CD1c-positive myeloid dendritic cell (primary cell): ENCODE measurements at regions not wholly inside any gene's neighbourhood (a gene's known extent, or its start where the extent isn't known, plus 50 kb on each side); places are given as distances from the start of the nearest gene placed in this dataset.

Experiments
- DNase-seq: peaks from one replicate; pipeline ENCODE4 v3.0.0-alpha.2; 2016; ENCODE audit errors: extremely low spot score

- no peak for DNase-seq
These were observed 1605.3 kb upstream of the ACVR2A start for GRCh38 chr2:146239392-146240135.

GRCh38 chr2:146238254-146238966 is 1606.4 kb upstream of the ACVR2A start:
- DNase-seq = no peak

DNA sequence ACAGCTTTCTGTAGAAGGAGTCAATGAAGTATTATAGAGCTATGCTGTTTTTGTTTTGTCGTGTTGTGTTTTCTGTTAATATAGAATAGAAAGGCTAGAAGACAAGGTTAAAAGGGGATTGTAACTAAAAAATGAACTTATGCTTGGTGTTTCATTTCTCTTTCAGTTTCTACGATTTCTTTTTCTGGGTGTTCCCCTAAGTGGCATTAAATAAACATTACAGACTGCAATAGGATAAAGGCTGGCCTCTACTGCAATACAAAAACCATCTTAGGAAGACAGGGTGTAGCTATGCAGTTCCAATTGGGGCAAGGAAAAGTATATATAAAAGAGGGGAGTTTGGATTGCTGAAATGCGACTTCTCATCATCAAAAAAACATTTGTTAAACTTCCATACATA is 1609.7 kb upstream of the ACVR2A start:
- no peak for DNase-seq

DNA sequence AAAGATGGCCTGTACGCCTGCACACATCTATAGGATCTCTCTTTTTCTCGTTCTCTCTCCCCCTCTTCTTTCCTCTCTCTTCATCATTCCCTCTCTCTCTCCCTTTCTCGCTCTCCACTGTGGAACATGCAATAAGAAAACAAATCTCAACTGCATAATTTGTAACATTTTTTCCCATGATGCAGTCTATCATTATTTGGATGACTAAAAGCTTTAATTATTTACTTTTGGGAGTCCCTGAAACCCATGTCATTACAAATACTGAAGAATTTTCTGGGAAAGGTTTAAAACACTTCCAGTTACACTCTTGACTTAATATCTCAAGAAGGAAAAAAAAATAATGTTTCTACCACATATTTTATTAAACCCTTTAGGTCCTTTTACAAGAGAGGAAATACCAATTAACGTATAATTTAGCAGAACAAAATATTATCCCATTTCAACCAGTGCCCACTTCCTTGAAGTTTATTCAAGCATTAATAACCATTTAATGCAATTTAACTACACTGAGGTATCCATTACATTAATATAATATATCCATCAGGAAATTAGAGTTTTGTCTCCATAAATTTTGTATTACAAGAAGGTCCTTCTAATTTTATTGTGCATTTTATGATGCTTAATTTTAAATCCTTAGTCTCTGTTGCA is 1615.2 kb upstream of the ACVR2A start:
- DNase-seq = no peak

GRCh38 chr2:146228466-146229058 is 1616.3 kb upstream of the ACVR2A start:
- DNase-seq = no peak

DNA sequence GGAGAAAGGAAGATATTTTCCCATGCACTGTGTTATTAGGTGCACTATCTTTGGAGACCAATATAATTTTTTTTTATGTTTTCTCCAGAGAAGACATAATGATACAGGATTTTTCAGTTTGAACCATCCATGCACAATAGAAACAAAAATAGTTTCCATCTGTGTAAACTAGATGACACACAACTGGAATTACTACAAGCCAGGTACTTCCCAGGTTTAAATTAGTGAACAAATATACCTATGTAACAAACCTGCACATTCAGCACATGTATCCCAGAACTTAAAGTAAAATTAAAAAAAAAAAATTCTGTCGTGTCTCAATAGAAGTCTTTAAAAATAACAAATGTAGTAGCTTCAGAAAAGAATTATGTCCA is 1616.8 kb upstream of the ACVR2A start:
- DNase-seq = no peak

DNA sequence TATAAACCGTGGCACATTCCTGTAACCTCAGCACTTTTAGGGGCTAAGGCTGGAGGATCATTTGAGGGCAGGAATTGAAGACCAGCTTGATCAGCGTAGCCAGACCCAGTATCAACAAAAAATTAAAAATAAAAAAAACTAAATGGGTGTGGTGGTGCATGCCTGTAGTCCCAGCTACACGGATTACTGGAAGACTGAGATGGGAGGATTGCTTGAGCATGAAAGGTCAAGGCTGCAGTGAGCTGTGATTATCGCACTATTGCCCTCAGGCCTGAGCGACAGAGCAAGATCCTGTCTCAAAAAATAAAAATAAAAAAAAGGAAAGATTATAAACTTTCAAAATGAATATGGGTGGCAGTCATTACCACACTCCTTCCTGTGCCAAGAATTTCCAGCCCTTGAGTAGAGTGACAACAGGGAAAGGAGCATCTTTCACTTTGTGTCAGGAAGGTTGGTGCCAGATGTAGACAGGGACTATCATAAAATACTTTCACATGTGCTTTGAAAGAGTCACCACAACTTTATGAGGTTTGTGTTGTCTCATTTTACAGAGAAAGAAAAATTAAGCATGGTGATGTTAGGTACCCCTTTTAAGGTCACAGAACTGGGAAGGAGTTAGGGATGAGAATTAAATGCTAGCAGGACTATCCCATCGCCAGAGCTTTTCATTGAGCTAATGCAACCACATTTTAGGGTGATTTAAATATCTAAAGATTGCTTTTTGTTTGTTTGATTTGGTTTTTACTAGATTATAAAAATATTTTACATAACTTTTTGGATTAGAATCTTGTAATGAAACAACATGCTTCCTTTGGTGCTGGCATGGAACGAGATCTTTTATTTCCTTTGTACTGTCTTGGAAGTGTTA is 1617.4 kb upstream of the ACVR2A start:
- no peak for DNase-seq

DNA sequence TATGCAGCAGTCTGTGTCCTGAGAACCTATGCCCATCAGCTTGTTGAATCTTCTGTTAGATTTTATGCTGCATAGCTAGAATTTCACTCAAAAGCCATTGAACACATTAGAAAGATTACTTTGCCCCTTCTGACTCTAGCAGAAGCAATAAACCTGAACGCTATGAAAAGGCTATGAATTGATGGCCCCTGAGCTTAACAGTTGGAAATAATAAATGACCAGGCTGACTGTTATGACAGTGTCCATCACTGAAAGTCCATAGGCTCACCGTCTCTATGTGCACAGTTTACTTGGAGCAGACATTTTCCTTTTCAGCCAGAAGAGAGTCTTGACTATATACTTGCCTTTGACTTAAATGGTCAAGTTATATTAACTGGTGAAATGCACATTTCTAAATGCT is 1618.8 kb upstream of the ACVR2A start:
- no peak for DNase-seq

GRCh38 chr2:146221826-146222225 is 1623.0 kb upstream of the ACVR2A start:
- no peak for DNase-seq

DNA sequence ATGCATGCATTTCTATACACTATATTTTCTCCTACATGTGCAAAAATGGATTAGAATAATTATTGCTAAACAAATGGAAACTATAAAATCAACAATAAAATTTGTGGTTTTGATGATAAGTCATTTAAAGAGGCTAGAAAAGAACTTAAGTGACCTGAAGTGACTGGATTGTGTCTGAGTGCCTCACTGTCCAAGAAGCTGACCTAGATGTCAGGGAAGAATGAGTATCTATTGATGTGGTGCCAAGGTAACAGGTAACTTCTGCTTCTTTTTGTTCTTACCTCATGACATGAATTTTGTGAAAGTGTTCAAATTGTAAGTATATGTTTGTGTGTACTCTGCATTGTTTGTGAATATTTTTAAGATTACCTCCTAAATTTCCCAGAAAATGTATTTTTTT is 1623.9 kb upstream of the ACVR2A start:
- no peak for DNase-seq

DNA sequence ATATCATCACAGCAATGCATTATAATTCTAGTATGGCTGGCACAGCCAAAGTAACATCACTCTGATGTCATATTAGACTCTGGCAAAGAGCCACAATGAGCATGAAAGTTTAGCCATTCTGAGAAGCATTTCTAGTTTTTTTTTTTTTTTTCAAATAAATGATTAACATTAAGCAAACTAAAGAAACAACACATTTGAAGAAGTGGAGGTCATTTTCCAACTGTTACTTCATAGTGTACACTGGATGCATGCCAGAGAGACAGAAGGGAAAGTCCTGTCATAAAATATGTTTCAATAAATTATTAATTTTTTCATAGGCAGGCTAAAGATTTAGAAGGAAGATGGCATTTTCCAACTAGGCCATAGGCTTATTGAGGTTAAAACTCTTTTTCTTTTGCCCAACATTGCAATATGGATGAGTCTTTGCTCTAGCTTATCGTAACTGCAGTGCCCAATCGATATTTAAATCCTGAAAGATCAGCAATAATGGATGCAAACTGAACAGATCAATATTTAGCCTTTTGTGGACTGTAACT is 1630.4 kb upstream of the ACVR2A start:
- DNase-seq = no peak

DNA sequence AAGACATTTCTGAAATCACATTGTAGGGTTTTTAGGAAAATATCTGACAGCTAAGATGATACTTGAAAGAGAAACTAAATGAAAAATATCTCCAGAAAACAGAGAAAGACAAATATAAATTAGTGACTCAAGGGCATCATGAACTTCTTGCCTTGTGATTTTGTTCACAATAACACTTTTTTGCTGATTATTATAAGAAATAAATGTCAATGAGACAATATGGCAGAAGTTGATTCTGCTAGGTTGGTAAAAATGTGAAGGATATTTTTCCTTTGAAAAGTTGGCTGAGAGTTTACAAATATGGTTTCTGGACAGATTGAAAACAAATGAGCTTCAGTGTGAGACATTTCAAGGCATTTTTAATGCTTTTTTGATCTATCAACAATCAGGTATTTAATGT is 1631.2 kb upstream of the ACVR2A start:
- no peak for DNase-seq

- no peak for DNase-seq
These were observed 1632.2 kb upstream of the ACVR2A start for GRCh38 chr2:146212602-146213001.

DNA sequence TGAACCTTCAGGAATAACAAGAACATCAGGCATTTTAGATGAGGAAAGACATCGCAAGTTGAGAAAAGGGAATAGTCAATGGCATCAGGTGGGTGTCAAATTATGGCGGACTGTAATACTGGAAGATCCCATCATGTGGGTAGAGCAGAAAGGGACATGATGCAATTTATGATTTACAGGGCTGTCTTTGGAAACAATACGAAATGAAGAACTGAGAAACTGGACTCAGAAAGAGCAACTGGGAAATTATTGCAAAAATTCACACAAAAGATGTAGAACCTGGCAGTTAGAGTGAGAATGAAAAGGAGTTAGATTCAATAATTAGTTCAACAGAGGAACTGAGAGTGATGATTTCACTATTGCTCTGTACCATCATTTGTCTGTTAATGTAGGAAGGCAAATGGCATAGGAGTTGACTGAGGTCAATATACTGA is 1635.0 kb upstream of the ACVR2A start:
- no peak for DNase-seq

GRCh38 chr2:146207901-146208300 is 1636.9 kb upstream of the ACVR2A start:
- no peak for DNase-seq

DNA sequence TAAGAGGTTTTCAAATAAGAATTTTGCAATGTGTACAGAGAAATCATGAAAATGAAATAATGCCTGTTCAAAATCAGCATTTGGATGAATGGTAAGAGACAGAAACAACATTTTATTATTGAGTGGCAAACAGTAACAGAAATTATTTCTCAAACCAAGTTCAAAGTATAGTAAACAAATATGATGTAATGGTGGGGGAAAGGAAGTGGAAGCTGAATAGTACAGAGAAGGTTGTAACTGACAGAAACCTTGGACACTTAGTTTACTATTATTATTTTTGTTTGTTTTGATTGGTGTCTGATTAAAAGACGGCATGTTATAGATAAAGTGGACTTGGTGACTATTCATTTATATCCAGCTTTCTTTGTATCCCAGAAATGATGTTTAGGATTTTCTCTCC is 1637.4 kb upstream of the ACVR2A start:
- DNase-seq = no peak

GRCh38 chr2:146203064-146203624 is 1641.7 kb upstream of the ACVR2A start:
- DNase-seq = no peak

GRCh38 chr2:146193619-146194018 is 1651.2 kb upstream of the ACVR2A start:
- no peak for DNase-seq

DNA sequence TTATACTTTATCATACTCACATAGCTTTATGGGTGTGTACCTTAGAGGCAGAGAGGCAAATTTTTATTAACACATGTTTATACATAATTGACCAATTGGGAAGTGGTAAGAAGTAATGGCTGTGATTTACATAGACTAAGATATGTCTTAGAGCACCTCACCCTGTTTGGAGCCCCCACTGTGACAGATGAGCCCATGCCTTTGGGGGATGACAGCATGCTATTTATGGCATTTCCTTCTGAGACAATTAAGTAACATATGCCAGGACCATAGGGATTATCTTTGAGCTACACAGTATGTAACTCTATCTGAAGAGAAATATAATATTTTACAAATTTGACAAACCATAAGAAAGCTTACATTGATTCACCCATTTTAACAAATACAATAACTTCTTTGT is 1655.3 kb upstream of the ACVR2A start:
- no peak for DNase-seq

DNA sequence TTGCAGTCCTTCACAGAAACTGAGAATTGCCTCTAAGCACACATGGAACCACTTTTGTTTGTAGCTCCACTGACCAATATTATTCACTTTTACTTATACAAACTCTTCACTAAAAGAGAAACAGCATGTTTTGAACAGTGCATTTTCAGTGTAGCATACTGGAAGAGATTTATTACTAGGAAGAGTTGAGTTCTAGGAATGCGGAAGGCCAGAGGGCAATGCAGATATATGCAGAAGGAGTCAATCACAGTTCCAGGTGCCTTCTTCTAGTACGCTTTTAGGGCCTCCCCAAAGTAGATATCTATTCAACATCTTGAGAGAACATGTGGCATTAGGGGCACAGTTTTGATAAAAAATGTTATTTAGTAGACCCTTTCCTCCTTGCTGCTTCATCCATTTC is 1654.0 kb upstream of the ZEB2 start:
- DNase-seq = no peak

DNA sequence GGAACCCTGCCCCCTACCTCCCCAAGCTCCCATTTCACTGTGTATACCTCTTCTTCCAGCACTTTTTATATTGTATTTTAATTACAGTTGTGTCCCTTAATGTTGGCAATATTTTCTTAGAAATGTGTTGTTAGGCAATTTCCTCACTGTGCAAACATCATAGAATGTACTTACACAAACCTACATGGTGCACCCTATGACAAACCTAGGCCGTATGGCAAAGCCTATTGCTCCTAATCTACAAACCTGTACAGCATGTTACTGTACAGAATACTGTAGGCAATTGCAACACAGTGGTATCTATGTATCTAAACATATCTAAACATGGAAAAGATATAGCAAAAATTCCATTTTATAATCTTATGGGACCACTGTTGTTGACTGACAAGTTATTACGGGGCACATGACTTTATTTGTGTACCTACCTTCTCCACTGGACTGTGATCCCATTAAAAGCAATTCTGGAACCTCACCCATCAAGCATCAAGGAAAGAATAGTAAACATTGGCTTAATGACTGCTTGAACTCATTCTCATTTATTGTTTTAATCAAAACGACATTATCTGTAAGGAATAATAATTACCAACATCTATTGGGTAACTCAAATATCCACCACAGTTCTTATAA is 1641.5 kb upstream of the ZEB2 start:
- no peak for DNase-seq
